LoVo (cell line): ENCODE measurements at regions not wholly inside any gene's neighbourhood (a gene's known extent, or its start where the extent isn't known, plus 50 kb on each side); places are given as distances from the start of the nearest gene placed in this dataset.

Source experiments
- DNase-seq: peaks from one replicate; pipeline ENCODE4 v3.0.0-alpha.2; 2016; ENCODE audit warnings: low spot score

GRCh38 chr10:3691482-3691881 lies 93.5 kb downstream of the KLF6 start:
- DNase-seq, result no peak

GRCh38 chr10:3689871-3690510 lies 95.0 kb downstream of the KLF6 start:
- DNase-seq, result no peak

- no peak for DNase-seq
Measured at GRCh38 chr10:3687510-3688081, 97.4 kb downstream of the KLF6 start.

GRCh38 chr10:3685384-3685783 lies 99.6 kb downstream of the KLF6 start:
- no peak for DNase-seq

- DNase-seq, result no peak
Measured at GRCh38 chr10:3684891-3685290, 100.1 kb downstream of the KLF6 start.

GRCh38 chr10:3683560-3683959 lies 101.4 kb downstream of the KLF6 start:
- no peak for DNase-seq

GRCh38 chr10:3682745-3683144 lies 102.3 kb downstream of the KLF6 start:
- DNase-seq, result no peak

GRCh38 chr10:3681642-3682554 lies 103.1 kb downstream of the KLF6 start:
- DNase-seq, result no peak

GRCh38 chr10:3679950-3680629 lies 104.9 kb downstream of the KLF6 start:
- no peak for DNase-seq

GRCh38 chr10:3678629-3679227 lies 106.3 kb downstream of the KLF6 start:
- no peak for DNase-seq

- no peak for DNase-seq
Measured at GRCh38 chr10:3676564-3676963, 108.4 kb downstream of the KLF6 start.

- no peak for DNase-seq
Measured at GRCh38 chr10:3672220-3672619, 112.8 kb downstream of the KLF6 start.

- no peak for DNase-seq
Measured at GRCh38 chr10:3671386-3671955, 113.5 kb downstream of the KLF6 start.

GRCh38 chr10:3668966-3669330 lies 116.1 kb downstream of the KLF6 start:
- no peak for DNase-seq

GRCh38 chr10:3668276-3668965 lies 116.6 kb downstream of the KLF6 start:
- no peak for DNase-seq

GRCh38 chr10:3666525-3667302 lies 118.3 kb downstream of the KLF6 start:
- no peak for DNase-seq

GRCh38 chr10:3665316-3665908 lies 119.6 kb downstream of the KLF6 start:
- no peak for DNase-seq

- DNase-seq, result no peak
Measured at GRCh38 chr10:3662775-3663174, 122.2 kb downstream of the KLF6 start.

- DNase-seq, result no peak
Measured at GRCh38 chr10:3661271-3661670, 123.7 kb downstream of the KLF6 start.

- no peak for DNase-seq
Measured at GRCh38 chr10:3660753-3661152, 124.3 kb downstream of the KLF6 start.
